GM18517 (cell line): ENCODE measurements at regions not wholly inside any gene's neighbourhood (a gene's known extent, or its start where the extent isn't known, plus 50 kb on each side); places are given as distances from the start of the nearest gene placed in this dataset.

Source experiments
- ATAC-seq: cut with Tn5 transposase; IDR thresholded peaks from one replicate; pipeline ENCODE4 v1.9.1; 2021; ENCODE audit warnings: mild to moderate bottlenecking, moderate library complexity; ENCODE audit not compliant: unreplicated experiment

DNA sequence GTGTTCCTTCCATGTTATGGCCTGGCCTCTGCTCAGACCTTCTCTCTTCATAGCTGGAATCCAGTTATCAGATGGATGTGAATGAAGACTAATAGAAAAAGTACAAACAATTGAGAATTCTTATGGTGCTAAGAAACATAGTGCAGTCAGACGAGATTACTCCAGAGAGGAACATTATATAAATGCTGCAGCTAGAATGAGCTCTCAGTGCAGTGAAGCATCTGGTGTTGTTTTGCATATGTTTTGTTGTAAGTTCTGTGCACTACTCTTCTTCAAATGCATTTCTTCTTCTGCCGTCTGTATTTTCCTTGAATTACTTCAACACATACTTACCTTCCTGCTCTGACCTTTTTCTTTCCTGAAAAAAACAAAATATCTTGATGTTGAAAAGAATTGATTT lies 602.4 kb upstream of the CDH18 start:
- no peak for ATAC-seq

- ATAC-seq: no peak
Observed at GRCh38 chr5:20575571-20575970, 587.6 kb upstream of the CDH18 start.

DNA sequence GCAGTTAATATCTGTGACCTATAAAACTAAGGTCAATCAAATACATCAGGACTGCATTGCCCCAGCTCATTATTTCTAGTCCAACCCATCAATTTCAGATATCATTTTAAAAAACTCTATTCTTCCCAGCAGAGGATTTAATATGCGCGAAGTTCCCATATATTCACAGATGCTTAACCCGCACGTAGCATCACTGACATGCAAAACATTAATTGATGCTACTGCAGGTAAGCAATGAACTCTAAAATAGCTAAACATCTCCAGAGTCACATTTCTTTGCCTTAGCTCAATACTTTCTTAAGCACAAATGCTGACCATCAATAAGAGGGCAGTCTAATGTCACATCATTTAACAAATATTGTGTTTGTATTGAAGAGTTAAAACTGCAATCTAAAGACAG lies 586.6 kb upstream of the CDH18 start:
- no peak for ATAC-seq

DNA sequence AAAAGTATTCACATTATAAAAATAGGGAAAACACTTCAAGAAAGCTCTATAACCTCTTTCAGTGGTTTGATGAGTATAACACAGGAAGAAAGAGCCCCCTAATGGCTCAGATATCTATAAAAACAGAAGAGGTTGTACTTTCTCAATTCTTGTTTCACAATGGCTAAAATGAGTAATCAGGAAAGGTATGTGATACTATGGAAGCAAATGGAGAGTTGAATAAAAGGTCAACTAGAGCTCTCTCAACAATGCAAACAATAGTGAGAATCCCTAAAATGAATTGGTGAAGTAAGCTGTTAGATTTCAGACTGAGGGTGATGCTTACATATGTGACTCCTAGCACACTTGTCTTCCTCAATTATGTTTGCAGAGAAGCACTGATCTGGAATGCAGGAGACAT lies 584.6 kb upstream of the CDH18 start:
- ATAC-seq: no peak

- ATAC-seq: no peak
Observed at GRCh38 chr5:20570486-20570885, 582.5 kb upstream of the CDH18 start.

DNA sequence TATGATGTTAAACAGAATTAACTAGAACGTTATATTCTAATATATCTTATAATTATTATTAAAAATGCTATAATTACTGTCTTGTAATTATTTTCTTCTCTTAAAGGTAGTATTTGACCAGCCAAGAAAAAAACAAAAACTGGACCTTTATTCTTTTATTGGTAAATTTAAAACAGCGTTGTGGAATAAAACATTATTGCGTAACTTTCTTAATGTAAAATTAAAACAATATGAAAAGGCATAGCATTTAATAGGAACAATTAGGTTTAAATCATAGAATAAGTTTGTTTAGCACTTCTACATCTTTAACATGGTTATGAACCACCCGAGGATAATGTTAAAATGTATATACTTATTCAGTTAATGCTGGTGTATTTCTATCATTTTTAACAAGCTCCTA lies 574.5 kb upstream of the CDH18 start:
- ATAC-seq: no peak

GRCh38 chr5:20559845-20560244 lies 571.8 kb upstream of the CDH18 start:
- no peak for ATAC-seq

DNA sequence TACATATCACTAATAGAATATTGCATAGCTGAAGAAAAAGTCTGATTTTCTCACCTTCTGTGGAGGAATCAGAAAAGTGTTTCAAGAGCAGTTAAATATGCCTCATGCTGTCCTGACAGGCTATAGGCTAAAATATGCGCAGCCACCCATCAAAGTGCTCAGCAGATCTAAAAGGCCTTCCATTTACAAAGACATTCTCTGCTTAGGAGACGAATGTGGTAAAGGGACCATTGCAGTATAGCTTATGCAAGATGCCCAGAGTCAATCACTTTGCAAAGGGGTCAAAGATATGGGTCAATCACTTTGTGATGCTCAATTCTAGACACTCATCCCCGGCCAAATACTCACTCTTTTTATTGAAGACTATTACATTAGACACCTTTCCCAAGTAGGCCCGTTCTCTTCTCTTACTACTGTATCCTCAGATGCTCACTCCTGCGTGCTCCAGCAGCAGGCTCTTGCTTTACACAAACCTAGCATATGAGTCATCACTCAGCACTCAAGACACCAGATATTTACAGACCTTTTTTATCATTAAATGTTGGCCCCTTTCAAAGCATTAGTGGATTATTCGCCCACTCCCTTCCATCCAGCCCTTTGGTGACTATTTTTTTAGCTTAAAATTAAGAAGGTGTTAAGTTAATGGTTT lies 568.2 kb upstream of the CDH18 start:
- ATAC-seq: no peak

DNA sequence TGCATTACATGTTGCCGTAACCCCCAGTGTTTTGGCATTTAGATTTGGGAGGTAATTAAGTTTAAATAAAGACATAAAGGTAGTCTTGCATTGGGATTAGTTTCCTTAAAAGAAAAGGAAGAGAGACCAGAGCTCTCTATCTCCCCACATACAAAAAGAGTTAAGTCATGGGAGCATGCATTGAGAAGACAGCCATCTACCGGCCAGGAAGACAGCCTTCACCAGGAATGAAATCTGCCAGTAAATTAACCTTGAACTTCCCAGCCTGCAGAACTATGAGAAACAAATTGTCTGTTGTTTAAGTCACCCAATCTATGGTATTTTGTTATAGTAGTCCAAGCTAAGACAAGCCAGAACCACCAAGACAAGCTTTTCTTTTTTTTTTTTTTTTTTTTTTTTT lies 567.0 kb upstream of the CDH18 start:
- no peak for ATAC-seq

DNA sequence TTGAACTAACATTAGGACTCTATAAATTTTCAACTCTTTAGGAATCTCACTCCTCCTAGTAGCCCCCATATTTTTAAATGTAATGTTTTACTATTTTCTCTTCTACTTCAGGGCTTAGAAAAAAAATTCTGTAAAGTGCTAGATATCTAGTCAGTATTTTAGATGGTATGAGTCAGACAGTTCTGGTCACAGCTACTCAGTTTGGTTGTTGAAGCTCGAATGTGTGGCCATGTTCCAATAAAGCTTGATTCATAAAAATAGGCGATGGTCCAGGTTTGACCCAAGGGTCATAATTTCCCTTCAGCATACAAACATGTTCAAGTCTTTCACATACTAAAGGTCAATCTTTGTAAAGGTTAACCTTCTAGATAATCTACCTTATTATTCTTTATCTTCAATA lies 566.0 kb upstream of the CDH18 start:
- ATAC-seq: no peak

GRCh38 chr5:20537911-20538703 lies 550.1 kb upstream of the CDH18 start:
- ATAC-seq: no peak

DNA sequence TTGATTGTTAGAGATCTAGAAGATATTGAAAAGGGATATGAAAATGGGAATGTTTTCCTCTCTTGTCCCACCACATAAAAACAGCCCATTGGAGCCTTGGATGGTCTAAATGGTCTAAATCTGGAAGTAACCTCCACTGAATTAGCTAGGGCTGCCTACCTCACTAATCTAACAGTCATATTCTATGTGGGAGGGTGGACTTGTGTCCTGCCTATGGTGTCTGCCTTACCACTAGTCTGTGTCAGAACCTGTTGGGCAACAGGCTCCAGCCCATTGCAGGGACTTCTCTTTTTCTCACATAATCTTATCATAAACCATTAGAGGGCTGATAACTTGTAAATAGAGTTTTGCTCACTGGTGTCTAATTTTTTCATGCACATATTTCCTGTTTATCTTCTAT lies 548.8 kb upstream of the CDH18 start:
- ATAC-seq: no peak

- no peak for ATAC-seq
Observed at GRCh38 chr5:20536341-20536740, 548.3 kb upstream of the CDH18 start.

- no peak for ATAC-seq
Observed at GRCh38 chr5:20528471-20528870, 540.5 kb upstream of the CDH18 start.

- ATAC-seq: no peak
Observed at GRCh38 chr5:20524991-20525529, 537.1 kb upstream of the CDH18 start.

DNA sequence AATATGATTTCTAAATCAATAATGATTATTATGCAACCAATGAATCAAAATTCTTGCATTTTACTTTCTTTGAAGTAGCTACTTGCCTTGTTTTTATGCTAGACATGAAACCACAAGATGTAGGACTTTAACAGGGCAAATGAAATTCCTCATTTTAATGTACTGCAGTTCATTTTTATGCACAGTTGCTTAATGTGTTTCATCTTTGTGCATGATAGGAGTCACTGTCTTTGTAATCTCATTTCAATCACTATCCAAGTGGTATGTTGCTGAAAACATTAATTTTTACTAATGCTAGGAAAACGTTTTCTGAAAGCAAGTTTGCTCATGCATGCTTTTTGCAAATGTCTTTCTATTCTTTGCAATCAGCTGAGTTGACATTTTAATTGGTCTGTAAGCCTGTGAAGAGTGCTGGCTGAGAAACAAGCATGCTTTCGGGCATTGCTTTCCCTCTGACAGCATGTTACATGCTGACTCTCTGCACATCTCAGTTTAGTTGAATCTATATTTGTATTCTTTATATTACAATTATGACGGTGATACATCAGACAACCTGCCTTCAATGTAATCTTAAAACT lies 535.0 kb upstream of the CDH18 start:
- no peak for ATAC-seq

DNA sequence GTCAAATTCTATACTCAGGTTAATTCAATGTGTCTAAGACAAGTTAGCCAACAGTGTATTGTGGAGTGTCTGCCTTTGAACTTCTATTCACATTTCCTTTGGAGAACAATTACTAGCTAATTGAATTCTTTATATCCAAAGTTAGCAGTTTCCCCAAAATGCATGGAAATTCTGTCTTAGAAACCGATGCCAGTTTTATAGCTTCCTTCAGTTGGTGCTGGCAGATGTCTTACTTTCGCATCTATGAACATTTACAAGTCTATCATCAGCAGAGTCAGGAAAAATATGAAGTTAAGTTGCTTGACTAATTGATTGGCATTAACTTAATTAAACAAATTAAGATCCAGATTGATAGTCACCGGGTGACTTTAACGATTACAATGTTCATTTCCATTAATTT lies 527.6 kb upstream of the CDH18 start:
- ATAC-seq: no peak

- no peak for ATAC-seq
Observed at GRCh38 chr5:20514145-20514544, 526.1 kb upstream of the CDH18 start.

- no peak for ATAC-seq
Observed at GRCh38 chr5:20500546-20500945, 512.5 kb upstream of the CDH18 start.

DNA sequence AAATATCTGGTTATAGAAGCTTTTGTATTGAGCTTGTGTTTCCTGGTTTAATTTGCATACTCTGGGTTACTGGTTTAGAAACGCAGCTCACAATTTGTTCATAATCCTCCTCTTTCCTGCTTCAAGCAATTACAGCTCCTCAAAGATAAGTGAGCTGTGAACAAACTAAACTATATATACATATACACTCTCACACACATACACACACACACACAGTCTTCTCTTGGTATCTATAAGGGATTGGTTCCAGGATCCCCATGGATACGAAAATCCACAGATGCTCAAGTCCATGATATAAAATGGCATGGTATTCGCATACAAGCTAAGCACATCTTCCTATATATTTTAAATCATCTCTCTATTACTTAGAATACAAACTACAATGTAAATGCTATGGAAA lies 510.9 kb upstream of the CDH18 start:
- no peak for ATAC-seq

GRCh38 chr5:20498102-20498501 lies 510.1 kb upstream of the CDH18 start:
- no peak for ATAC-seq

DNA sequence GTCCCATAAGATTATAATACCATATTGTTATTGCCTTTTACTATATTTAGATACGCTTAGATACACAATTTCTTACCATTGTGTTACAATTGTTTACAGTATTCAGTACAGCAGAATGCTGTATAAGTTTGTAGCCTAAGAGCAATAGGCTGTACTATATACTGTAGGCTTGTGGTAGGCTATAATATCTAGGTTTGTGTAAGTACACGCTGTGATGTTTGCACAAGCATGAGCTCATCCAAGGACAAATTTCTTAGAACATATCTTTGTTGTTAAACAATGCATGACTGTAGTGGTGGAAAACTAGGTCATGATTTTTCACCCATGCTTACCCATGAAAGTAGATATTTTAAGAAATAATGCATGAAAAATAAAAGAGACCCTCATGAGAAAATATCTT lies 509.4 kb upstream of the CDH18 start:
- ATAC-seq: no peak
